Ovary (tissue), 7 donors: ENCODE measurements at regions not wholly inside any gene's neighbourhood (a gene's known extent, or its start where the extent isn't known, plus 50 kb on each side); places are given as distances from the start of the nearest gene placed in this dataset.

Experiments
- DNase-seq, 5 donors: peaks; one replicate each; pipeline ENCODE4 v3.0.0-alpha.2; 2019 to 2020
- H3K27ac ChIP-seq, 2 donors: fragments of 200-600 bp; one replicate each; pipeline versions ENCODE4 v1.5.1 to v1.8.0; 2019 to 2022
- H3K27me3 ChIP-seq: fragments of 200-600 bp; one replicate; pipeline ENCODE4 v1.8.0; 2022
- H3K36me3 ChIP-seq: fragments of 200-600 bp; sonication (generic); one replicate; pipeline ENCODE4 v1.5.1; 2019
- H3K4me1 ChIP-seq: one replicate; pipeline ENCODE4 v1.8.1; 2013; ENCODE audit warnings: mild to moderate bottlenecking, moderate library complexity; ENCODE audit not compliant: insufficient read depth
- H3K4me3 ChIP-seq: fragments of 200-600 bp; sonication (generic); one replicate; pipeline ENCODE4 v1.5.1; 2017
- H3K9me3 ChIP-seq, 2 donors: fragments of 200-600 bp in 1 of 2; sonication (generic) in 1 of 2; one replicate each; pipeline versions ENCODE4 v1.5.1 to v1.8.1; 2013 to 2019; ENCODE audit warnings: mild to moderate bottlenecking in 1 of 2, moderate library complexity in 1 of 2
- EP300 ChIP-seq: sonication (generic); formaldehyde crosslinking; IDR thresholded peaks from one replicate; pipeline ENCODE4 v1.6.1; 2017; ENCODE audit warnings: antibody characterized with exemption
- POLR2A ChIP-seq: fragments of 450-650 bp; IDR thresholded peaks from one replicate; pipeline ENCODE4 v1.6.1; 2017; ENCODE audit warnings: antibody characterized with exemption, mild to moderate bottlenecking, moderate library complexity
- WGBS, 3 donors: extraction: QIAGEN DNeasy Blood & Tissue Kit in 1 of 3; methylation state at CpG; one replicate each; pipeline versions ENCODE4 v1.1.5 to v1.1.7; 2013 to 2017; 5-methylcytosine and 5-hydroxymethylcytosine counted together
- intact Hi-C, 4 donors: fragments of 100-400 bp; cut with DNase I; formaldehyde crosslinking; loops; one replicate each; pipeline versions ENCODE4 v1.11.0 to v1.15.1; 2022 to 2023
- TF ChIP-seq, protein P1 (sequence below), 3 donors: fragments of 450-650 bp in 2 of 3; fragments of 200-600 bp in 1 of 3; IDR thresholded peaks; one replicate each; pipeline versions ENCODE4 v1.5.1 to v1.8.0; 2016 to 2022; ENCODE audit warnings: antibody characterized with exemption in 3 of 3, mild to moderate bottlenecking in 1 of 3
- donor health status: DM: no; HTN: no; CAD: no; lungs with moderate emphysema.
- donor health status: DM: no; HTN: no; CAD: no.
- donor health status: Bipolar disorder and iron deficiency.
- donor health status: DM: no; HTN: no; CAD: no.
- donor health status: DM: yes; HTN: yes; CAD: no.

DNA sequence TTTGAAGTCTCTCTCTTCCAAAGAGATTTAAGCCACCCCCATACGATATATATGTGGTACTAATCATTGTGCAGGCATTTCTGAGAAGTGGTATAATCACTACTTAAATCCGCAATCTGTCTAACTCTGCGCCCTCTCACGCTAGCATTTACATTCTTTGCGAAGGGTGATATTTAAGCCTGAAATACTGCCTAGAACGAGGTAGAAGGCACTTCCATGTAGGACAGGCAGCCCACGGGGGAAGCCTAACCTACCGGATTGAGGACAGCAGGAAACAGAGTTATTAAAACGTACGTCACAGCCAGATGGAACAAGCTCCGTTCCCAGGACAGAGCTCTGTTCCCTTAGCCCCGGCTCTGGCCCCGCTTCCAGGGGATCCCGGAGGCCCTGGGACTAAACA, 59.3 kb upstream of the ECHDC3 start:
- H3K4me1 ChIP-seq: peaks cover 2% of the 10 kb centered on the region
- TF ChIP-seq POLR2A (no peak), EP300 (no peak)
- TF ChIP-seq, protein P1, sequence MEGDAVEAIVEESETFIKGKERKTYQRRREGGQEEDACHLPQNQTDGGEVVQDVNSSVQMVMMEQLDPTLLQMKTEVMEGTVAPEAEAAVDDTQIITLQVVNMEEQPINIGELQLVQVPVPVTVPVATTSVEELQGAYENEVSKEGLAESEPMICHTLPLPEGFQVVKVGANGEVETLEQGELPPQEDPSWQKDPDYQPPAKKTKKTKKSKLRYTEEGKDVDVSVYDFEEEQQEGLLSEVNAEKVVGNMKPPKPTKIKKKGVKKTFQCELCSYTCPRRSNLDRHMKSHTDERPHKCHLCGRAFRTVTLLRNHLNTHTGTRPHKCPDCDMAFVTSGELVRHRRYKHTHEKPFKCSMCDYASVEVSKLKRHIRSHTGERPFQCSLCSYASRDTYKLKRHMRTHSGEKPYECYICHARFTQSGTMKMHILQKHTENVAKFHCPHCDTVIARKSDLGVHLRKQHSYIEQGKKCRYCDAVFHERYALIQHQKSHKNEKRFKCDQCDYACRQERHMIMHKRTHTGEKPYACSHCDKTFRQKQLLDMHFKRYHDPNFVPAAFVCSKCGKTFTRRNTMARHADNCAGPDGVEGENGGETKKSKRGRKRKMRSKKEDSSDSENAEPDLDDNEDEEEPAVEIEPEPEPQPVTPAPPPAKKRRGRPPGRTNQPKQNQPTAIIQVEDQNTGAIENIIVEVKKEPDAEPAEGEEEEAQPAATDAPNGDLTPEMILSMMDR (IDR thresholded peaks at IDR 0.05): no peak
- 89 to 90% (median 90%) methylated on average over 14 of the region's 14 CpGs for WGBS, 3 donors
- H3K4me3 ChIP-seq: no peak overlapping the region
- no peaks in the 10 kb centered on the region for H3K36me3 ChIP-seq
- no peaks in the 10 kb centered on the region for H3K27me3 ChIP-seq
- intact Hi-C loops: no loop called here
- H3K27ac ChIP-seq: no peak overlapping the region
- H3K9me3 ChIP-seq: no peaks in the 10 kb centered on the region
- peak in 1 of 5 donors; percentile 28 for DNase-seq

GRCh38 chr10:11682267-11682683, 59.9 kb upstream of the ECHDC3 start:
- intact Hi-C loops: no loop called here
- TF ChIP-seq POLR2A (no peak), EP300 (no peak)
- TF ChIP-seq, protein P1 (IDR thresholded peaks at IDR 0.05): no peak
- H3K36me3 ChIP-seq: no peaks in the 10 kb centered on the region
- whole genome bisulfite sequencing, 3 donors: 81 to 90% (median 87%) methylated on average over 6 of the region's 6 CpGs
- no peaks in the 10 kb centered on the region for H3K27me3 ChIP-seq
- H3K4me1 ChIP-seq: peaks cover 2% of the 10 kb centered on the region
- H3K9me3 ChIP-seq: no peaks in the 10 kb centered on the region
- no peak overlapping the region for H3K27ac ChIP-seq
- peak in 1 of 5 donors; percentile 1 for DNase-seq
- H3K4me3 ChIP-seq: no peak overlapping the region

DNA sequence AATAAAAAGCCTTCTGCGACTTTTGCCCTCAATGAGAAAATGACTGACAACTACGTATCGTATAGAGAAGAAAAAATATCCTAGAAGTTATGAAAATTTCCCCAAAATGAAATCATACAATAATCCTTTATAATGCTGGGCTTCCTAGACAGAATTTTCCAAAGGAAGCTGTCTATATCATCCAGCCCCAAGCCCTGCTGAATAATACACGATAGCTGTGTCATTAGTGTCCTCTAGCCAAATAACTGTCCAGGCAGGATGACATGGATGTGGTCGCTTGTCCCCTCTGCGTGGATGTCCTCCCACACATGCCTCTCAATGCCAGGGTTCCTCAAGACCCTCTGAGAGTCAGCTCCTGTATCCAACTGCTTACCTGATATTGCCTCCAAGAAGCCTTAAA, 61.7 kb upstream of the ECHDC3 start:
- no peak overlapping the region for H3K27ac ChIP-seq
- H3K9me3 ChIP-seq: no peaks in the 10 kb centered on the region
- peaks cover 2% of the 10 kb centered on the region for H3K4me1 ChIP-seq
- H3K4me3 ChIP-seq: no peak overlapping the region
- peak in 1 of 5 donors; percentile 7 for DNase-seq
- intact Hi-C loops: no loop called here
- TF ChIP-seq, protein P1 (IDR thresholded peaks at IDR 0.05): no peak
- TF ChIP-seq POLR2A: no peak
- no peak for TF ChIP-seq EP300
- 85% methylated on average over 6 of the region's 6 CpGs for WGBS, 3 donors
- H3K27me3 ChIP-seq: no peaks in the 10 kb centered on the region
- H3K36me3 ChIP-seq: no peaks in the 10 kb centered on the region

DNA sequence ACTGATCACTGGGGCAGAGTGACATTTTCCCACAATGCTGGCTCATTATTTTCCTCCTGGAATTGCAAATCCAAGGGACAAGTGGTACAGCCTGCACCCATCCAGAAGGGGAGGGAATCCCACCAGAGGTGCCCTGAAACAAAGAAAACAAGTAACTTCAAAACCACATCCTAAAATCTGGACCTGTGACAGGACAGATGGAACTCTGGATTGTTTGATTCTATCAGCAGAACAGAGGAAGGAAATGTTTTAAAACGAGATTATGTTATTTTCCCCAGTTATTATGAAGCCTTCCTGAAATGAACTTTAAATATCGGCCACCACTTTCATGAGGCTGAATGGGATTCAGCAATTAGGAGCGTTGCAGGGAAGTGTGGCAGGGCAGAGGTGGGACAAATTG, 62.2 kb upstream of the ECHDC3 start:
- intact Hi-C loops: no loop called here
- DNase-seq: no peak
- Histone ChIP-seq H3K27ac (no peak overlapping the region), H3K4me1 (no peaks in the 10 kb centered on the region), H3K9me3 (no peaks in the 10 kb centered on the region), H3K27me3 (no peaks in the 10 kb centered on the region), H3K36me3 (no peaks in the 10 kb centered on the region), H3K4me3 (no peak overlapping the region)
- TF ChIP-seq, protein P1 (IDR thresholded peaks at IDR 0.05): no peak
- TF ChIP-seq EP300 (no peak), POLR2A (no peak)
- 50 to 72% (median 55%) methylated on average over 3 of the region's 3 CpGs for WGBS, 3 donors
